Activated T-cell treated with anti-CD3 and anti-CD28 coated beads, Interleukin-2, amount 50 U/mL, for 72 hours (primary cell): ENCODE measurements at regions not wholly inside any gene's neighbourhood (a gene's known extent, or its start where the extent isn't known, plus 50 kb on each side); places are given as distances from the start of the nearest gene placed in this dataset.

Source experiments
- ATAC-seq, 2 donors: fragments of 150-1000 bp; cut with Tn5 transposase; replicated peaks in 1 of 2; 2 replicates each; pipeline ENCODE4 v1.10.0; 2021; ENCODE audit warnings: moderate library complexity in 2 of 2, mild to moderate bottlenecking in 1 of 2
- DNase-seq, 2 donors: peaks; one replicate each; pipeline ENCODE4 v3.0.0; 2021 to 2022; ENCODE audit warnings: mixed read lengths in 1 of 2
- H3K27ac Mint-ChIP-seq: one replicate; pipeline ENCODE4 v1.8.0; 2022; ENCODE audit warnings: mild to moderate bottlenecking, moderate library complexity, mixed read lengths
- H3K27me3 Mint-ChIP-seq: one replicate; pipeline ENCODE4 v1.8.0; 2022; ENCODE audit warnings: low read depth, mixed read lengths
- H3K36me3 Mint-ChIP-seq, 2 donors: one replicate each; pipeline ENCODE4 v1.8.0; 2022; ENCODE audit warnings: mixed read lengths in 2 of 2, mild to moderate bottlenecking in 1 of 2; ENCODE audit not compliant: insufficient read depth in 2 of 2
- H3K4me1 Mint-ChIP-seq: one replicate; pipeline ENCODE4 v1.8.0; 2022; ENCODE audit warnings: low read depth, mixed read lengths
- H3K4me3 Mint-ChIP-seq, 2 donors: one replicate each; pipeline ENCODE4 v1.8.0; 2022; ENCODE audit warnings: mild to moderate bottlenecking in 2 of 2, mixed read lengths in 2 of 2, moderate library complexity in 2 of 2
- H3K9me3 Mint-ChIP-seq, 2 donors: one replicate each; pipeline ENCODE4 v1.8.0; 2022; ENCODE audit warnings: mixed read lengths in 2 of 2

- Mint-ChIP-seq H3K4me3 (no peak overlapping the region), H3K4me1 (no peaks in the 10 kb centered on the region), H3K27ac (no peak overlapping the region), H3K36me3 (no peaks in the 10 kb centered on the region), H3K27me3 (peaks cover 5% of the 10 kb centered on the region), H3K9me3 (no peaks in the 10 kb centered on the region)
- no peak for ATAC-seq
- DNase-seq, result no peak
Measured at GRCh38 chr6:163808231-163808630, 393.7 kb downstream of the QKI start.

- no peak overlapping the region for H3K27ac Mint-ChIP-seq
- H3K9me3 Mint-ChIP-seq, result no peaks in the 10 kb centered on the region
- ATAC-seq, result no peak
- no peak for DNase-seq
- no peaks in the 10 kb centered on the region for H3K4me1 Mint-ChIP-seq
- no peaks in the 10 kb centered on the region for H3K36me3 Mint-ChIP-seq
- H3K4me3 Mint-ChIP-seq, result no peak overlapping the region
- H3K27me3 Mint-ChIP-seq, result peaks cover 5% of the 10 kb centered on the region
Measured at GRCh38 chr6:163806755-163807499, 392.4 kb downstream of the QKI start.

GRCh38 chr6:163804991-163805390 is 390.5 kb downstream of the QKI start:
- no peaks in the 10 kb centered on the region for H3K9me3 Mint-ChIP-seq
- no peak overlapping the region for H3K27ac Mint-ChIP-seq
- no peak for ATAC-seq
- DNase-seq, result no peak
- peaks cover 5% of the 10 kb centered on the region for H3K27me3 Mint-ChIP-seq
- H3K4me3 Mint-ChIP-seq, result no peak overlapping the region
- H3K36me3 Mint-ChIP-seq, result peaks cover 0 to 1% of the 10 kb centered on the region in 2 donors
- H3K4me1 Mint-ChIP-seq, result no peaks in the 10 kb centered on the region

GRCh38 chr6:163802267-163802666 is 387.7 kb downstream of the QKI start:
- DNase-seq (no peak), ATAC-seq (no peak)
- H3K36me3 Mint-ChIP-seq, result peaks cover 0 to 3% of the 10 kb centered on the region in 2 donors
- no peak overlapping the region for H3K27ac Mint-ChIP-seq
- no peaks in the 10 kb centered on the region for H3K9me3 Mint-ChIP-seq
- H3K27me3 Mint-ChIP-seq, result peaks cover 6% of the 10 kb centered on the region
- H3K4me3 Mint-ChIP-seq, result no peak overlapping the region
- no peaks in the 10 kb centered on the region for H3K4me1 Mint-ChIP-seq

GRCh38 chr6:163797296-163797845 is 382.9 kb downstream of the QKI start:
- H3K4me1 Mint-ChIP-seq, result no peaks in the 10 kb centered on the region
- H3K27ac Mint-ChIP-seq, result no peak overlapping the region
- no peak for DNase-seq
- peaks cover 21% of the 10 kb centered on the region for H3K27me3 Mint-ChIP-seq
- no peak overlapping the region for H3K4me3 Mint-ChIP-seq
- no peak for ATAC-seq
- H3K36me3 Mint-ChIP-seq, result peaks cover 0 to 3% of the 10 kb centered on the region in 2 donors
- no peaks in the 10 kb centered on the region for H3K9me3 Mint-ChIP-seq

GRCh38 chr6:163793011-163793983 is 378.8 kb downstream of the QKI start:
- Mint-ChIP-seq H3K4me3 (no peak overlapping the region), H3K9me3 (no peaks in the 10 kb centered on the region), H3K27me3 (peaks cover 28% of the 10 kb centered on the region), H3K36me3 (peaks cover 0 to 1% of the 10 kb centered on the region in 2 donors), H3K27ac (no peak overlapping the region), H3K4me1 (no peaks in the 10 kb centered on the region)
- ATAC-seq (peak; percentile 75 to 94), DNase-seq (peak; percentile 7 to 16)

GRCh38 chr6:163790266-163790840 is 375.8 kb downstream of the QKI start:
- peaks cover 22% of the 10 kb centered on the region for H3K27me3 Mint-ChIP-seq
- ATAC-seq (no peak), DNase-seq (no peak)
- H3K4me3 Mint-ChIP-seq, result no peak overlapping the region
- no peaks in the 10 kb centered on the region for H3K9me3 Mint-ChIP-seq
- H3K4me1 Mint-ChIP-seq, result no peaks in the 10 kb centered on the region
- H3K27ac Mint-ChIP-seq, result no peak overlapping the region
- no peaks in the 10 kb centered on the region for H3K36me3 Mint-ChIP-seq

- no peaks in the 10 kb centered on the region for H3K4me1 Mint-ChIP-seq
- peaks cover 22% of the 10 kb centered on the region for H3K27me3 Mint-ChIP-seq
- H3K4me3 Mint-ChIP-seq, result no peak overlapping the region
- DNase-seq (no peak), ATAC-seq (no peak)
- no peaks in the 10 kb centered on the region for H3K9me3 Mint-ChIP-seq
- H3K27ac Mint-ChIP-seq, result no peak overlapping the region
- no peaks in the 10 kb centered on the region for H3K36me3 Mint-ChIP-seq
Measured at GRCh38 chr6:163789199-163789810, 374.8 kb downstream of the QKI start.

- ATAC-seq (no peak), DNase-seq (no peak)
- no peaks in the 10 kb centered on the region for H3K4me1 Mint-ChIP-seq
- no peak overlapping the region for H3K4me3 Mint-ChIP-seq
- no peaks in the 10 kb centered on the region for H3K36me3 Mint-ChIP-seq
- H3K27ac Mint-ChIP-seq, result no peak overlapping the region
- H3K9me3 Mint-ChIP-seq, result no peaks in the 10 kb centered on the region
- peaks cover 8% of the 10 kb centered on the region for H3K27me3 Mint-ChIP-seq
Measured at GRCh38 chr6:163786995-163787671, 372.6 kb downstream of the QKI start.

- Mint-ChIP-seq H3K27me3 (peaks cover 8% of the 10 kb centered on the region), H3K9me3 (no peaks in the 10 kb centered on the region), H3K36me3 (no peaks in the 10 kb centered on the region), H3K27ac (no peak overlapping the region), H3K4me1 (no peaks in the 10 kb centered on the region), H3K4me3 (no peak overlapping the region)
- no peak for DNase-seq
- ATAC-seq, result no peak
Measured at GRCh38 chr6:163782436-163783003, 368.0 kb downstream of the QKI start.

- ATAC-seq, result no peak
- no peaks in the 10 kb centered on the region for H3K36me3 Mint-ChIP-seq
- no peak overlapping the region for H3K4me3 Mint-ChIP-seq
- no peak overlapping the region for H3K27ac Mint-ChIP-seq
- H3K9me3 Mint-ChIP-seq, result no peaks in the 10 kb centered on the region
- peaks cover 8% of the 10 kb centered on the region for H3K27me3 Mint-ChIP-seq
- no peak for DNase-seq
- H3K4me1 Mint-ChIP-seq, result no peaks in the 10 kb centered on the region
Measured at GRCh38 chr6:163780994-163781393, 366.5 kb downstream of the QKI start.

GRCh38 chr6:163779727-163780284 is 365.3 kb downstream of the QKI start:
- Mint-ChIP-seq H3K36me3 (no peaks in the 10 kb centered on the region), H3K9me3 (no peaks in the 10 kb centered on the region), H3K27ac (no peak overlapping the region), H3K4me3 (no peak overlapping the region), H3K4me1 (no peaks in the 10 kb centered on the region), H3K27me3 (peaks cover 8% of the 10 kb centered on the region)
- DNase-seq, result no peak
- ATAC-seq, result no peak
